Nephron progenitor cell (in vitro differentiated cells): ENCODE measurements at regions not wholly inside any gene's neighbourhood (a gene's known extent, or its start where the extent isn't known, plus 50 kb on each side); places are given as distances from the start of the nearest gene placed in this dataset.

Source experiments
- DNase-seq: peaks from one replicate; pipeline ENCODE4 v3.0.0; 2021
- H3K27ac Mint-ChIP-seq: 2 replicates; pipeline ENCODE4 v1.8.0; 2021; ENCODE audit warnings: mild to moderate bottlenecking, moderate library complexity, mixed read lengths
- H3K27me3 Mint-ChIP-seq: 2 replicates; pipeline ENCODE4 v1.8.0; 2021; ENCODE audit warnings: mild to moderate bottlenecking, low read depth, mixed read lengths; ENCODE audit not compliant: poor library complexity
- H3K36me3 Mint-ChIP-seq: 2 replicates; pipeline ENCODE4 v1.8.0; 2021; ENCODE audit warnings: low read depth, mixed read lengths
- H3K4me1 Mint-ChIP-seq: 2 replicates; pipeline ENCODE4 v1.8.0; 2021; ENCODE audit warnings: mixed read lengths
- H3K4me3 Mint-ChIP-seq: 2 replicates; pipeline ENCODE4 v1.8.0; 2021; ENCODE audit warnings: mild to moderate bottlenecking, moderate library complexity, mixed read lengths
- H3K9me3 Mint-ChIP-seq: 2 replicates; pipeline ENCODE4 v1.8.0; 2021; ENCODE audit warnings: mild to moderate bottlenecking, moderate library complexity, mixed read lengths
- TF ChIP-seq, protein P1 (sequence below): fragments of 200-600 bp; sonication (generic); IDR thresholded peaks from 2 replicates; pipeline ENCODE4 v1.5.0; 2021; ENCODE audit warnings: antibody characterized with exemption

DNA sequence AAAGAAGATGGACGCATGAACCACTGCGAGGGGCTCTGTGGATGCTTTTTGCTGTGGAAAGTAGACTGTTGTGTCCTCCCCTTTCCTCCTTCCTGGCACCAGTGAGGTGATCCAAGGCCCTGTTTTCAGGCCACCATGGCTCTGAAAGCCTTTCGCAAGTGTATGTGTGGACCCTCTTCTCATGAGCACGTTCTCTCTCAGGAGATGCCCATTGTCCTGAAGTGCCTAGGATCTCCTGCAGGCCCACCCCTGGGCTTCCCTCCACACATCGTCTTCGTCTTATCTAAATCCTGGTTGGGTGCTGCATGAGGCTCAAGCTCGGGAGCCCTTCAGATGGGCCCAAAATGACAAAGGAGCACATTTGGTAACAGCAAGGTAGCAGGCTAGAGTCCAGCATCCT, 188.2 kb downstream of the PTPN20 start:
- DNase-seq: no peak
- TF ChIP-seq, protein P1, sequence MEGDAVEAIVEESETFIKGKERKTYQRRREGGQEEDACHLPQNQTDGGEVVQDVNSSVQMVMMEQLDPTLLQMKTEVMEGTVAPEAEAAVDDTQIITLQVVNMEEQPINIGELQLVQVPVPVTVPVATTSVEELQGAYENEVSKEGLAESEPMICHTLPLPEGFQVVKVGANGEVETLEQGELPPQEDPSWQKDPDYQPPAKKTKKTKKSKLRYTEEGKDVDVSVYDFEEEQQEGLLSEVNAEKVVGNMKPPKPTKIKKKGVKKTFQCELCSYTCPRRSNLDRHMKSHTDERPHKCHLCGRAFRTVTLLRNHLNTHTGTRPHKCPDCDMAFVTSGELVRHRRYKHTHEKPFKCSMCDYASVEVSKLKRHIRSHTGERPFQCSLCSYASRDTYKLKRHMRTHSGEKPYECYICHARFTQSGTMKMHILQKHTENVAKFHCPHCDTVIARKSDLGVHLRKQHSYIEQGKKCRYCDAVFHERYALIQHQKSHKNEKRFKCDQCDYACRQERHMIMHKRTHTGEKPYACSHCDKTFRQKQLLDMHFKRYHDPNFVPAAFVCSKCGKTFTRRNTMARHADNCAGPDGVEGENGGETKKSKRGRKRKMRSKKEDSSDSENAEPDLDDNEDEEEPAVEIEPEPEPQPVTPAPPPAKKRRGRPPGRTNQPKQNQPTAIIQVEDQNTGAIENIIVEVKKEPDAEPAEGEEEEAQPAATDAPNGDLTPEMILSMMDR: no peak
- no peaks in the 10 kb centered on the region for H3K36me3 Mint-ChIP-seq
- H3K9me3 Mint-ChIP-seq: peaks cover 28% of the 10 kb centered on the region
- no peak overlapping the region for H3K27ac Mint-ChIP-seq
- H3K4me3 Mint-ChIP-seq: no peak overlapping the region
- H3K27me3 Mint-ChIP-seq: peaks cover 17% of the 10 kb centered on the region
- H3K4me1 Mint-ChIP-seq: peaks cover 3% of the 10 kb centered on the region

DNA sequence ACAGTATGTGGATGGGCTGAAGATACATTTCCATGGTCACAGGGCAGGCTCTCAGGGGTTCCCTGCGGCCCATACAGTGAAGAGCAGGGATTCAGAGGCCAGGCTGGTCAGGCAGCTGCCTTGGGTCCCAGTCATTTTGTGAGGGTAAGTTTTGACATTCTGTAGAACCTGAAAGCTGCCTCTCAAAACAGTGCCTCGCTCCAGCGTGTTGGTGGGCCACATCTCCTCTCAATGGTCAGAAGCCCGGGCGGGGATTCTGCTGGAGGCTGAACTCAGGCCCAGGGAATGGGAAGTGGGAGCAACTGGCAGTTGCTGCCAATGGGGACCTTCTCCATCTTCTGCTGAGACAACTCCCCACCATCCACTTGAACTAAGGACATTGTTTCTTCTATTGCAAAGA, 190.0 kb downstream of the PTPN20 start:
- TF ChIP-seq, protein P1: no peak
- Mint-ChIP-seq H3K36me3 (no peaks in the 10 kb centered on the region), H3K4me1 (peaks cover 5% of the 10 kb centered on the region), H3K27ac (no peak overlapping the region), H3K9me3 (peaks cover 22% of the 10 kb centered on the region), H3K27me3 (peaks cover 17% of the 10 kb centered on the region), H3K4me3 (no peak overlapping the region)
- DNase-seq: no peak

DNA sequence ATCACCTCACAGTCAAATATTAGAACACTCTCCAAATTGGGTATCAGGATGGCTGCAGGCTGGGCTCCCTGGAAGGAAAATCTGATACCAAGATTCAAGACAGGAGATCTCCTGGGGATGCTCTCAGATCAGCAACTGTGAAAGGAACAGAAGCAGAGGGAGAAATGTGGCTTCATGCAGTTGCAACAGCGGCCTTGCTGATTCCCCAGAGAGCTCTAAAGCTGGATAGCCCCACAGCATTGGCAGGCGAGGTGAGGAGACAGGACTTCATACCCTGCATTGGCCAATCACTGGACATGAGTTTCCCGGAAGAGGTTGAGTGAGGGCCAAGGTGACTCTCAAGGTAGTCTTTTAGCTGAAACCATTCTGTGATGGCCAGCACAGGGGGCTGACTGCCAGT, 190.6 kb downstream of the PTPN20 start:
- H3K36me3 Mint-ChIP-seq: no peaks in the 10 kb centered on the region
- peaks cover 17% of the 10 kb centered on the region for H3K27me3 Mint-ChIP-seq
- no peak overlapping the region for H3K27ac Mint-ChIP-seq
- no peak overlapping the region for H3K4me3 Mint-ChIP-seq
- TF ChIP-seq, protein P1: no peak
- H3K9me3 Mint-ChIP-seq: peaks cover 17% of the 10 kb centered on the region
- peaks cover 5% of the 10 kb centered on the region for H3K4me1 Mint-ChIP-seq
- no peak for DNase-seq

DNA sequence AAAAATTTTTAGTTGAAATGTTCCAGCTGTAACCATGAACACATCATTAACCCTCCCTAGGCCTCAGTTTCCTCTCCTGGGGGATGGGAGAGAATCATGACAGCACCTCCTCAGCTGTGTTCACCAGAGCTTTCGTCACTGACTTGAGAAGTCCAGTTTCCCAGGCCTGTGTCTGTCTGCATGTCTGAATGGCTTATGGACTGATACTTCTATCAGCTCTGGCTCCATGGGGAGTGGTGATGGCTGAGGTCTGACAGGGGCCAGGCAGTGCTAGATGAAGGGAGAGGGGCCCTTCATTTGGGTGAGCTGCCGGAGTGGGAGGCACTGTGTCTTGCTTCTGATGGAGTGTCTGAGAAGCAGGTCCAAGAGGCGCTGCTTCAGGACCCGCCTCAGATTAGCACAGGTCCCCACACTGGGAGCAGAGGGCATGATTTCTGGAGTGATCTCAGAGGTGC, 192.9 kb downstream of the PTPN20 start:
- Mint-ChIP-seq H3K4me1 (peaks cover 10% of the 10 kb centered on the region), H3K27me3 (peaks cover 14% of the 10 kb centered on the region), H3K36me3 (no peaks in the 10 kb centered on the region), H3K27ac (no peak overlapping the region), H3K9me3 (peaks cover 17% of the 10 kb centered on the region), H3K4me3 (no peak overlapping the region)
- DNase-seq: no peak
- TF ChIP-seq, protein P1: no peak

DNA sequence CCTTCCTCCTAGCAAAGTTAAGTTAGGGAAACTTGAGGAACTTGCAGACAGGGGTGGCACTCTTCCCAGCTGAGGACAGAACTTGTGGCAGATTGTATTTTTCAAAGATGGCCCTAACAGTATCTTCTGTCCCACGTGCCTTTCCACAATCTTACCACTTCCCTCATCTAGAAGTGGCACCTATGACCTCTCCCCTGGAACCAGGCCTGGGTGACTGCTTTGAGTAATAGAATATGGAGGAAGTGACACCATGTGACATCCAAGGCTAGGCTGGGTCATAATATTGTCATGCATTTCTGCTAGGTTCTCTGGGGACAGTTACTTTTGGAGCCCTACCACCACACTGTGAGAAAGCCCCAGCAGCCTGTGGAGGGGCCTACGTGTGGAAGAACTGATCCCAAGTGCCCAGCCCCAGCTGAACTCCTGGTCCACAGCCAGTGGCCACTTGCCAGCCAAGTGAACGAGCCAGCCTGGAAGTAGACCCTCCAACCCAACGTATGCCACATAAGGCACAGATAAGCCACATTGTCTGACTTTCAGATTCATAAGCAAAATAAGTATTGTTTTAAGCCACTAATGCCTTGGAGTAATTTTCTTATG, 193.7 kb downstream of the PTPN20 start:
- Mint-ChIP-seq H3K4me1 (peaks cover 10% of the 10 kb centered on the region), H3K36me3 (no peaks in the 10 kb centered on the region), H3K27ac (no peak overlapping the region), H3K9me3 (peaks cover 17% of the 10 kb centered on the region), H3K27me3 (peaks cover 8% of the 10 kb centered on the region), H3K4me3 (no peak overlapping the region)
- TF ChIP-seq, protein P1: no peak
- no peak for DNase-seq

DNA sequence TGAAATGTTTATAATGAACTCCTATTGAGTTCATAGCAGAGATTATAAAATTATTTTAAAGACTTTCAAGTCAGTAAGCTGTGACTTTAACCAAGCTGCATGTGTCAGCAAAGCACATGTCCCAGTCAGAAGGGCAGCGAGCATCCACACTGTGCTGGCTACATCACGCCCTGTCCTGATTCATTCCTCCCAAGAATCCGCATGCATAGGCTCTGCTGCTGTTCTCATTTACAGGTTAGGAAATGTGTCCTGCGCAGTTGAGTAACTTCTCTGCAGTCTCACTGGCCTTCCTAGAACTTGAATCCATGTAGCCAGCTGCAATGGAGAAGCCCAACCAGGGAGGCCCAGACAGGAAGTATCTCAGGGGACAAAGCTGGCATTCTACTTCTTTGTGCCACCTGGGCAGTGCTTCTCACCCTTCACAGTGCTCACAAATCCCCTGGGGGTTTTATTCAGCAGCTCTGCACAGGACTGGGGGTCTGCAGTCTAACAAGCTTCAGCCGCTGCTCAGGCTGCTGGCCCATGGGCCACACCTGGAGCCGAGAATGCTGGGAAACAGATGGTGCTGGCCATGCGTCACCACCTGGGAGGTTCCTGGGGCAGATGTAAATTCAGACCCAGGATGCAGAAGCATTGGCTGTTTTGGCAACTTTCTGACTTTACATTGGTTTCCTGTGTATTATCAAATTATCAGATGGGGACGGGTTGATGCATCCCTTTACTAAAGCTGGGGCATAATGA, 192.8 kb upstream of the GDF10 start:
- Mint-ChIP-seq H3K27me3 (peaks cover 13% of the 10 kb centered on the region), H3K4me1 (peaks cover 10% of the 10 kb centered on the region)

More for the DNA sequence above, 192.8 kb upstream of the GDF10 start:
- no peak for DNase-seq
- no peaks in the 10 kb centered on the region for H3K36me3 Mint-ChIP-seq
- H3K4me3 Mint-ChIP-seq: no peak overlapping the region
- TF ChIP-seq, protein P1: no peak
- H3K9me3 Mint-ChIP-seq: peaks cover 15% of the 10 kb centered on the region
- no peak overlapping the region for H3K27ac Mint-ChIP-seq
